ENCODE measurements at regions not wholly inside any gene's neighbourhood (a gene's known extent, or its start where the extent isn't known, plus 50 kb on each side); places are given as distances from the start of the nearest gene placed in this dataset.
"Not testable (repeated sequence)": the region's sequence is repeated elsewhere in the genome, so short reads cannot be mapped to it uniquely, and the experiment has no call there.

DNA sequence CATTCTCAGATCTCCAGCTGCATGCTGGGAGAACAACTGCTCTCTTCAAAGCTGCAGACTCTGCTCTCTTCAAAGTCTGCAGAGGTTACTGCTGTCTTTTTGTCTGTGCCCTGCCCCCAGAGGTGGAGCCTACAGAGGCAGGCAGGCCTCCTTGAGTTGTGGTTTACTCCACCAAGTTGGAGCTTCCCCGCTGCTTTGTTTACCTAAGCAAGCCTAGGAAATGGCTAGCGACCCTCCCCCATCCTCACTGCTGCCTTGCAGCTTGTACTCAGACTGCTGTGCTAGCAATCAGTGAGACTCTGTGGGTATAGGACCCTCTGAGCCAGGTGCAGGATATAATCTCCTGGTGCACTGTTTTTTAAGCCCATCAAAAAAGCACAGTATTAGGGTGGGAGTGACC is 591.7 kb downstream of the ALG10 start:
- TF ChIP-seq POLR2A, POLR2AphosphoS5 (IDR thresholded peaks at IDR 0.05): not testable (repeated sequence)
- TF ChIP-seq, protein P1, sequence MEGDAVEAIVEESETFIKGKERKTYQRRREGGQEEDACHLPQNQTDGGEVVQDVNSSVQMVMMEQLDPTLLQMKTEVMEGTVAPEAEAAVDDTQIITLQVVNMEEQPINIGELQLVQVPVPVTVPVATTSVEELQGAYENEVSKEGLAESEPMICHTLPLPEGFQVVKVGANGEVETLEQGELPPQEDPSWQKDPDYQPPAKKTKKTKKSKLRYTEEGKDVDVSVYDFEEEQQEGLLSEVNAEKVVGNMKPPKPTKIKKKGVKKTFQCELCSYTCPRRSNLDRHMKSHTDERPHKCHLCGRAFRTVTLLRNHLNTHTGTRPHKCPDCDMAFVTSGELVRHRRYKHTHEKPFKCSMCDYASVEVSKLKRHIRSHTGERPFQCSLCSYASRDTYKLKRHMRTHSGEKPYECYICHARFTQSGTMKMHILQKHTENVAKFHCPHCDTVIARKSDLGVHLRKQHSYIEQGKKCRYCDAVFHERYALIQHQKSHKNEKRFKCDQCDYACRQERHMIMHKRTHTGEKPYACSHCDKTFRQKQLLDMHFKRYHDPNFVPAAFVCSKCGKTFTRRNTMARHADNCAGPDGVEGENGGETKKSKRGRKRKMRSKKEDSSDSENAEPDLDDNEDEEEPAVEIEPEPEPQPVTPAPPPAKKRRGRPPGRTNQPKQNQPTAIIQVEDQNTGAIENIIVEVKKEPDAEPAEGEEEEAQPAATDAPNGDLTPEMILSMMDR (IDR thresholded peaks at IDR 0.05), result not testable (repeated sequence)
